Loucy (cell line): ENCODE measurements at regions not wholly inside any gene's neighbourhood (a gene's known extent, or its start where the extent isn't known, plus 50 kb on each side); places are given as distances from the start of the nearest gene placed in this dataset.

Source experiments
- H2AFZ ChIP-seq: fragments of 200-600 bp; sonication (generic); 2 replicates; pipeline ENCODE4 v1.6.0; 2016; ENCODE audit warnings: antibody characterized with exemption, mild to moderate bottlenecking, low read length, moderate library complexity
- H3F3A ChIP-seq: fragments of 200-600 bp; 2 replicates; pipeline ENCODE4 v1.6.0; 2016; ENCODE audit warnings: antibody characterized with exemption, low read depth, mild to moderate bottlenecking
- H3K27me3 ChIP-seq: fragments of 200-600 bp; sonication (generic); 2 replicates; pipeline ENCODE4 v1.6.1; 2014; ENCODE audit warnings: low read length, mild to moderate bottlenecking; ENCODE audit not compliant: insufficient read depth, poor library complexity, severe bottlenecking
- H3K36me3 ChIP-seq: fragments of 200-600 bp; sonication (generic); 2 replicates; pipeline ENCODE4 v1.6.1; 2016; ENCODE audit warnings: low read length; ENCODE audit not compliant: insufficient read depth
- H3K4me1 ChIP-seq: fragments of 200-600 bp; sonication (generic); 2 replicates; pipeline ENCODE4 v1.5.1; 2014; ENCODE audit warnings: low read length, mild to moderate bottlenecking; ENCODE audit not compliant: insufficient read depth, poor library complexity, severe bottlenecking
- H3K4me2 ChIP-seq: fragments of 200-600 bp; sonication (generic); 2 replicates; pipeline ENCODE4 v1.6.0; 2014; ENCODE audit warnings: antibody characterized with exemption, low read length, low read depth, mild to moderate bottlenecking; ENCODE audit not compliant: poor library complexity, severe bottlenecking
- H3K4me3 ChIP-seq: fragments of 200-600 bp; sonication (generic); 2 replicates; pipeline ENCODE4 v1.5.1; 2014; ENCODE audit warnings: low read length, mild to moderate bottlenecking, mixed read lengths; ENCODE audit not compliant: poor library complexity, severe bottlenecking
- H3K79me2 ChIP-seq: fragments of 200-600 bp; sonication (generic); 2 replicates; pipeline ENCODE4 v1.6.1; 2014; ENCODE audit warnings: low read length; ENCODE audit not compliant: insufficient read depth
- H3K9ac ChIP-seq: fragments of 200-600 bp; sonication (generic); 2 replicates; pipeline ENCODE4 v1.6.0; 2014; ENCODE audit warnings: mild to moderate bottlenecking, low read depth, low read length, moderate library complexity; ENCODE audit not compliant: poor library complexity, severe bottlenecking
- H3K9me2 ChIP-seq: fragments of 200-600 bp; sonication (generic); replicated peaks from 2 replicates; pipeline ENCODE4 v1.6.1; 2016; ENCODE audit warnings: low read depth, low read length, mixed read lengths
- H3K9me3 ChIP-seq: fragments of 200-600 bp; sonication (generic); 2 replicates; pipeline ENCODE4 v1.6.1; 2014; ENCODE audit warnings: mild to moderate bottlenecking, antibody characterized with exemption, low read length, low read depth; ENCODE audit not compliant: insufficient read depth
- H4K20me1 ChIP-seq: fragments of 200-600 bp; sonication (generic); 2 replicates; pipeline ENCODE4 v1.6.0; 2014; ENCODE audit warnings: antibody characterized with exemption, low read length, mild to moderate bottlenecking; ENCODE audit not compliant: insufficient read depth, poor library complexity, severe bottlenecking
- CTCF ChIP-seq: fragments of 200-600 bp; sonication (generic); conservative IDR thresholded peaks from 2 replicates; pipeline ENCODE4 v1.5.1; 2014; ENCODE audit warnings: mild to moderate bottlenecking, antibody characterized with exemption, low read length
- EZH2phosphoT487 ChIP-seq: fragments of 200-600 bp; IDR thresholded peaks from 2 replicates; pipeline ENCODE4 v1.6.1; 2018; ENCODE audit warnings: antibody characterized with exemption, mild to moderate bottlenecking, moderate library complexity, borderline replicate concordance

- no peak overlapping the region for H2AFZ ChIP-seq
- H3K4me2 ChIP-seq, result no peak overlapping the region
- H3K4me1 ChIP-seq, result no peaks in the 10 kb centered on the region
- no peaks in the 10 kb centered on the region for H4K20me1 ChIP-seq
- H3K36me3 ChIP-seq, result no peaks in the 10 kb centered on the region
- no peaks in the 10 kb centered on the region for H3K27me3 ChIP-seq
- TF ChIP-seq EZH2phosphoT487, result no peak
- TF ChIP-seq CTCF, result no peak
- H3K9me3 ChIP-seq, result no peaks in the 10 kb centered on the region
- H3K9ac ChIP-seq, result no peak overlapping the region
- no peaks in the 10 kb centered on the region for H3K9me2 ChIP-seq
- H3F3A ChIP-seq, result no peaks in the 10 kb centered on the region
- H3K4me3 ChIP-seq, result no peak overlapping the region
- H3K79me2 ChIP-seq, result no peaks in the 10 kb centered on the region
These were observed 129.9 kb upstream of the MOCS2 start for GRCh38 chr5:53239301-53239990.

- Histone ChIP-seq H3K9ac (no peak overlapping the region), H3K4me3 (no peak overlapping the region), H3K36me3 (no peaks in the 10 kb centered on the region), H3K9me3 (no peaks in the 10 kb centered on the region), H3K4me2 (no peak overlapping the region), H4K20me1 (no peaks in the 10 kb centered on the region), H3K27me3 (no peaks in the 10 kb centered on the region), H3F3A (no peaks in the 10 kb centered on the region), H3K9me2 (no peaks in the 10 kb centered on the region), H3K4me1 (no peaks in the 10 kb centered on the region), H2AFZ (no peak overlapping the region), H3K79me2 (no peaks in the 10 kb centered on the region)
- TF ChIP-seq CTCF (no peak), EZH2phosphoT487 (no peak)
These were observed 131.1 kb upstream of the MOCS2 start for GRCh38 chr5:53240661-53241060.

GRCh38 chr5:53241572-53241971, 132.0 kb upstream of the MOCS2 start:
- Histone ChIP-seq H3K36me3 (no peaks in the 10 kb centered on the region), H3K9me3 (no peaks in the 10 kb centered on the region), H3K4me3 (no peak overlapping the region), H4K20me1 (no peaks in the 10 kb centered on the region), H2AFZ (no peak overlapping the region), H3K9me2 (no peaks in the 10 kb centered on the region), H3K4me2 (no peak overlapping the region), H3K27me3 (no peaks in the 10 kb centered on the region), H3K9ac (no peak overlapping the region), H3K4me1 (no peaks in the 10 kb centered on the region), H3F3A (no peaks in the 10 kb centered on the region), H3K79me2 (no peaks in the 10 kb centered on the region)
- TF ChIP-seq CTCF (no peak), EZH2phosphoT487 (no peak)
